ENCODE measurements at regions not wholly inside any gene's neighbourhood (a gene's known extent, or its start where the extent isn't known, plus 50 kb on each side); places are given as distances from the start of the nearest gene placed in this dataset.
"Not testable (repeated sequence)": the region's sequence is repeated elsewhere in the genome, so short reads cannot be mapped to it uniquely, and the experiment has no call there.

DNA sequence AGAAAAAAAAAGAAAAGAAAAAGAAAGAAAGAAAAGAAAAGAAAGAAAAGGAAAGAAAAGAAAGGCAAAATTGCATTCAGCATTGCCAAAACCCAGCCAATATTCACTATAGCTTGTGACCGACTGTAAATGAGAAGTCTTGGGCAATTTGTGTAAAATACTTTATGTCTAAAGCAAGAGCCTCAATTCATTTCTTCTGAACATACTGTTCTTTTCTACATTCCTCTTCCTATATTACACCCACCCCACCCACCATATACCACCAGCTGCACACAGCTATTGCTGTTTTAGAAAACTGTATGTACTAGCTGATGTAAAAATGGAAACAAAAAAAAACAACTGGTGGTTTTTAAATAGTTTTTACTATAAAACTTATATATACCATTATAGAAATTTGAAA, 156.9 kb upstream of the TTC29 start:
- no peak for DNase-seq (ENCODE audit: low spot score)

DNA sequence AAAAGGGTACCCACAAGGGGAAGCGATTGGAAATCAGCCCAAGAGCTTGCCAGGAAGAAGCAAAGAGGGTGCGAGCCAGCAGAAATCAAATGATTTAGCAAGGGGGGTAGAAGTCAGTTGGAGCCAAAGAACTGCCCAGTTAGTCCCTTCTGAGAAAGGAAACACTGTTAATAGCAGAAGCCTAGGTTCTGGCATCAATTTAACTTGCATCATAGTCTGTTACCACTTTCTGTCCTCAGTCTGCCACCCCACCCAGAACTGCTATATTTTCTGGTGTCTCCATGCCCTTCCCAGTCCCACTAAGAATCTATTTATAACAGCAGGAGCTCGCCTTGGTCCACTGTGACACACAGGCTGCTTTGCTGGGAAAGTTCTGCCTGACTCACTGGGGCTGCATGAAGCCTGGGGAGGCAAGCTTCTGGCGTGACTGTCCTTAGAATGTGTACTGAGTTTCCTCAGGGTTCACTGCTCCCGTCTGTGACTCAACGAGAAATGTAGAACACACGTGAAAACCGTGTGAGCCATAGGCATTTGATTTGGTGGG, 157.8 kb upstream of the TTC29 start:
- DNase-seq (ENCODE audit: low spot score) = no peak

DNA sequence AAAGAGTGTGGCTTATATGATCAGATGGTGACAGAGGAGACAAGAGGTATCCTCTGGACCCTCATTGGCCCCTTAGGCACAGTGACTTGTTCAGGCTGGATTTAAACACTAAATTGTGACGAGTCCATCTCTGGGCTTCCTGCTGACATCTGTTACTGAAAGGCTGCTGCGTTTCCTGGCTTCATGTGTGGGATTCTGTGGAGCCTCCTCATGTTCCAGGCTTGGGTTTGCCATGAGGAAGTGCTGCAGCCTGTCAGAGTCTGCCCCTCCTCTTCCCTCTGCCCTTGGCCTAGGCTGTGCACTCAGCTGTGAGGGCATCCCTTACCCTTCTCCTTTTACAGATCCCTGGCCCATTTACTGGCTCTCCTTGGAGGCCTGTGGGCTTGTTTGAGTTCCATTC, 159.1 kb upstream of the TTC29 start:
- DNase-seq (ENCODE audit: low spot score) = no peak

DNA sequence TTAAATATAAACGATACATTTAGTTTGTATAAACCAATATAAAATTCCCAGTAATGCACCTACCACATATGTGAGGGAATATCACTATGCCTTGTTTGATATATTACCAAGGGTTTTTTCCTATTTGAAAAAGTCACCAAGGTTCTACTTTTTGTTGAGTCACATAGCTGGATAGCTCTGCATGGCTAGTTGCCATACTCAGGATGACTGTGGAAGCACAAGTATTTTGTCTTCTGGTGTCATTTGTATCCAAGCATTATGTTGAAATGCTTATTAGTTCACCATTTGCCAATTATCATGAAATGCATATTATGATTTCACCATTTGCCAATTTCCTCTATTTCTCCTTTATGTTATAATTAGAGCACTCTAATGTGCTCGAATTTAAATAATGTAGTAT, 162.7 kb upstream of the TTC29 start:
- DNase-seq (ENCODE audit: low spot score) = no peak

DNA sequence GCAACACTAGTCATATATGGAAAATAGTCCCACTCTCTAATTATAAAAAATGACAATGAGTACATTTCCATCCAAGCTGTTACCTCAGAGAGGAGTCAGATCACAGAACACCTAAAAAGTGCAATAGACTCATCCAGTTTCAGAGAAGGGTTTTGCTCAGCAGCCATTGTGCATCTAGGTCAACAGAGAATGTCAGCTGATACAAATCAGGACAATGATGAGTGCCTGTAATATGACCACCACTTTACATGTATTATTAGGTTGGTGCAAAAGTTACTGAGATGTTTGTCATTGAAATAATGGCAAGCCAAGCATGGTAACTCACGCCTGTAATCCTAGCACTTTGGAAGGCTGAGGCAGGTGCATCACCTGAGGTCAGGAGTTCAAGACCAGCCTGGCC, 164.1 kb upstream of the TTC29 start:
- no peak for DNase-seq (ENCODE audit: low spot score)

DNA sequence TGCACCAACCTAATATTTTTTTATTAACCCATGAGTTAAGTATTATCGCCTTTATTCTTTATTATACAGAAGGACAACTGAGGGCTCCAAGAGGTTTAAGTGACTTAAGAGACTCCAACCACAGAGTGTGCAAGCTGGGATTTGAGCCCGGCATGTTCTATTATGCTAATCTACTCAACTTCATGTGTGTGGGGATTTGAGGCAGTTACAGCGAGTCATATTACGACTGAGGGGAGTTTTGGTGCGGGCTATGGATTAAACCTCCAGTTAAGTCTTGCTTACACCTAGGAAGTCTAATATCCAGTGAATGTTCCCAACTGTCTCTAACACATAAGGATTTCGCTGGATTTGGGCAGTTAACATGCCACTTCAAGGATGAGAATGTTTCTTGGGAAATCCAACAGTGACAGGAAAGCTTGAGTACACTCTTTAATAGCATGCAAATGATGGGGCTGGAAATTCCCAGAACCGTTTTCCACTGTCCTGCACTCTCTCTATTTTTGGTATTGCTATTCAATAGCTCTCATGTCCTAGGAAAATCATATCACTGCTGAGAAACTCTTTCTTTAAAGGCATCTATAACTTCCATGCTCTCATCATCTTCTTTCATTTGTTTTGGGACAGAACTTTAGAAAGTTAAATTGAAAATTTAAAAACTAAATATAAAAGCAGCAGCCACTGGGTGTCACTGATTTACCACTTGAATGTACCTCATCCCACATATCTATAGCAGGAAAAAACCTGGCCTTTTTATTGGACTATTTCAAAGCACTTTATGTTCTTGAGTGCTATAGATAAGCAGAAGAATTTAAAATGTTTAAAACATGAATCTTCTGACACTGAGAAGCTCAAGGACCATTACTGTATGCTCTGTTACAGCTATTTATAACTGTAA, 165.1 kb upstream of the TTC29 start:
- no peak for DNase-seq (ENCODE audit: low spot score)

DNA sequence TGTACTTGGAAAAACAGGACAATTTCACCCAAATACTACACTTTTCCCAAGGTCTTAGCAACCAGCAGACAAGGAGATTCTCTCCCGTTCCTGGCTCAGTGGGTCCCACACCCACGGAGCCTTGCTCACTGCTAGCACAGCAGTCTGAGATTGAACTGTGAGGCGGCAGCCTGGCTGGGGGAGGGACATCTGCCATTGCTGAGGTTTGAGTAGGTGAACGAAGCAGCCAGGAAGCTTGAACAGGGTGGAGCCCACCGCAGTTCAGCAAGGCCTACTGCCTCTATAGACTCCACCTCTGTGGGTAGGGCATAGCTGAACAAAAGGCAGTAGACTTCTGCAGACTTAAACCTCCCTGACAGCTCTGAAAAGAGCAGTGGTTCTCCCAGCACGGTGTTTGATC, 166.5 kb upstream of the TTC29 start:
- DNase-seq (ENCODE audit: low spot score) = not testable (repeated sequence)

DNA sequence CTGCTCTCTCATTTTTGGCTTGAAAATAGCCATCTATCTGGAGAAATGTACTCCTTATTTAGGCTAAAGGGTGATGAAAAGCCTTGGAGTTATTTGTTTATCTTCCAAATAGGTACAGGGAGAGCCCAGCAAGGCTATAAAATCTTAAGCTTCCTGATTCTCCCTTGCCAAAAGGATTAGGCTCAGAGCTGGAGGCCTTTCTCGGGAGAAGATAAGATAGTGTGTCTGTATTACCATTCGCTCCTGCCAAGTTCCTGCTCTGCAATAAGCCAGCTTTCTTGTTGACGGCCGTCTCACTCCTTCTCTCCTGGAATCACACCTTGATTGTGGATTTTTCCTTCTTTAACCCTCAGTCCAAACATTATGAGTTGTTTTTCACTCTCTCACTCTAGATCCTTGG, 171.8 kb upstream of the TTC29 start:
- no peak for DNase-seq (ENCODE audit: low spot score)

DNA sequence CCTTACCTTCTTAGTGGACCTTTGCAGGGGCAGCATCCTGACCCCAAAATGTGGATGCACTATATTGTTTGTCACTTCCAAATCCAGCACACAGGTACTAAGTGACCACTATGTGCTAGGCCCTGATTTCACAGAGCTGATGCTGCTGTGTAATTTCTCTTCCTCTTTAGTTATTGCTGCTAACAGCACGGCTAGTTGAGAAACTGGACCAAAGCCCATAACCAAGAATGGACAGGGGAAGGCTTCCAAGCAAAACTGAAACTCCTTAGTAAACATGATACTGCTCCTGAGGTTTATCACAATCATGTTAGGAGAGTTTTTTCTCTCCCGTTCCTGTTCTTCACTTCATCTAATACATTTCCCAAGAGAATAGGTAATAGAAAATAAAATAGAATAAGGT, 172.9 kb upstream of the TTC29 start:
- no peak for DNase-seq (ENCODE audit: low spot score)

DNA sequence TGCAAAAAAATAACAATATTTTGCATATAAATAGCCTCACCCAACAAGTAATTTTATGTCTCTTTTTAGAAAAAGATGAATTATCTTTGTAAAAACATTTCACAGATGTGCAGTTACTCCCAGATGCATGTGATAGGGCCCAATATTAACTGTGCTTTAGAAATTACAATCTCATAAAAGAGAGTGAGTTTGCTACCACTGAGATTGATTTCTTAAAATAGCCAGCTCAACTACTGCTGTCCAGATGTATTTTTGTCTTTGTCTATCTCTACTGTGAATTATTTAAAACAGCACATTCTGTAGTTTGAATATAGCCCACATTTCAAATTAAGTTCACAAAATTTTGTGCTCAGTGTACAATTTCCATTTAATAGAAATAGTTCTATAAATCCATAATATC, 177.0 kb upstream of the TTC29 start:
- no peak for DNase-seq (ENCODE audit: low spot score)

DNA sequence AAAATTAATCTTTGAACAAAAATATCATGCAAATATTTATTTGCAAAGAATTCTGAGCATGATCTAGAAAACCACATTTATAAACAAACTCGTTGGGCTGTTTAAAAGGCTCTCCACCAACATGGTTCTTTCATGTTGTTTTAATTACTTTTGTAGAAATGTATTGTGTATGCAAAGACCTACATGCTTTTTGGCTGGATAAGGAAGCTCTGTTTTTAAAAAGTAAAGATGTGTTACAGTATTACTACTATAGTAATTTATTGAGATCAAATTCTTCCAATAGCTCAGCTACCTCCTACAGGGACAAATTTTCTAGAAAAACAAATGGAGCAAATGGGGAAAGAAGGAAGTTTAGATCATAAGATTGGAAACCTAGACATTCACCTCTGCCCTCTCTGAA, 177.5 kb upstream of the TTC29 start:
- DNase-seq (ENCODE audit: low spot score) = no peak

DNA sequence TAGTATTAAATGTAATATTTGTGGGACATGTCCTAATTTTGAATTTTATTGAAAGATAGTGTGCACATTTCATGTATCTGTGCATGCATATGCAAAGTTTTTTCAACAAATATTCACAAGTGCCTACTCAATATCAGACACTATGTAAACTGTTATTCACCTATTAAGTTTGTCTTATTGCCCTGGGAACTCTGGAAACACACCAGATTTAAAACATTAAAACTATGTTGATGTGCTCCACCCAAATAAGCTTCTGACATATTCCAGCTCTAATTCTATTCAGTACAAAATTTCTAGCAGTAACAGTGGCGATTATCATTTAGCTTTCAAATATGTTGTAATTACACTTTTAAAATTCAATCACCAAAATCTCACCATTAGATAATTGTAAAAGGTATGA, 183.1 kb upstream of the TTC29 start:
- no peak for DNase-seq (ENCODE audit: low spot score)

DNA sequence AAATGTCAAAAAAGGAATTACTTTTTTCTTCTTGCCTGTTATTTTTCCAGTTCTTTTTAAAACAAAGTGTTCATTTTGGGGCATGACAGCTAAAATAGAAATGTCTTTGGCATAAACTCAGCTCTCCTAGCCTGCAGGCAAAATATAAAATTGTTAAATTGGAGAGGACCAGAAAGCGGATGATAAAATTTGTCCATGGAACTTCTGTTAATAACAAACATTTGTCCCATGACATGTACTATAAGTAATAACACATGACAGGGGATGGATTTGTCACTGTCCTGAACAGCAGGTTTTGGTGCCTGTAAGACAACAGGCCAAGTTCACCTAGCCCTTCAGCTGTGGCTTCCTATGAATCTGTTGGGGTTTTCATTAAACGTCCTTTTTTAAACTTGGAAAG, 184.0 kb upstream of the TTC29 start:
- DNase-seq (ENCODE audit: low spot score) = no peak

DNA sequence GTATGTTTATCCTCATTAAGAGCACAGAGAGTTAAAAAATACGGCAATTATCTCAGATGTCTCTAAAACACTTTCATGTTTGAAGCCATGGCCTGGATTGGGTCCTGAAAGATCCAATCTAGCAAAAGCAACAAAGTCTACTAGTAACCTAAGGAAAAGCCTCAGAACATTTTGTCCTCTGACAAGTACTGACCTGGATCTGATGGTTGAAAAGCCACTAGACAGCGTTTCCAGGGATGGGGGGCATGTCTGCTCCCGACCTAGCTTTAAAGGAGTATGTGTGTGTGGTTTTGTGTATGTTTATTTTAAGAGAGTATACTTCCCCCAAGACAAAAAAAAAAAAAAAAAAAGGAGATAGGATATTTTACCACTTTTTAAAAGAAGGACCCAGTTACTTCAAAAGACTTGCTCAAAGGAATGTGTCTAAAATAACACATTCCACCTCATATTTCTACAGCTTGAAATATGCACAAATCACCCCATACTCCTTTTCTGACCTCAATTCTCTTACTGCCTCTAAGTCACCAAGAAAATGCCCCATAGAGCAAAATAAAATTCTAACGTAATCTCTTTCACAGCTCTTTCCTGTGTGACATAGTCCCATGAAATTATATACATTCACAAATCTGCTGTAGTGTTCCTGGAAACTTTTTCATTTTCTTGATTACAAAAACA, 189.0 kb upstream of the TTC29 start:
- DNase-seq (ENCODE audit: low spot score) = no peak

DNA sequence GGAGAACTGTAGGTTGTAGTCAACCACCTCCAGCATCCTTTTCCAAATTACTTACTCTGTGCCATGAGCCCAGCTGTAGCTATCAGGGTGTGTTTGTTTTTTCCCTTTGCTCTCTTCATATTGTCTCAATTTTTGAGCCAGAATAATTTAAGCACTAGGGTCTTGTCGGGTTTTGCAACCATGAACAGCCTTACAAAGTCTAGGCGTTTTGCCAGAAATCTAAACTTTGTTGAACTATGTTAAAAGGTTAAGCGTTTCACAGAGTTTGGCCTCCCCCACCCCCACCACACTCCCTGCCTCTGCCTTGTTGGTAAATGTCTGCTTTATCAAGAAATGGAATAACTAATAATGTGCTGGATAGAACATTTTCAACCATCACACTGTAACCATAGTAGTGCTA, 190.6 kb upstream of the TTC29 start:
- DNase-seq (ENCODE audit: low spot score) = no peak

DNA sequence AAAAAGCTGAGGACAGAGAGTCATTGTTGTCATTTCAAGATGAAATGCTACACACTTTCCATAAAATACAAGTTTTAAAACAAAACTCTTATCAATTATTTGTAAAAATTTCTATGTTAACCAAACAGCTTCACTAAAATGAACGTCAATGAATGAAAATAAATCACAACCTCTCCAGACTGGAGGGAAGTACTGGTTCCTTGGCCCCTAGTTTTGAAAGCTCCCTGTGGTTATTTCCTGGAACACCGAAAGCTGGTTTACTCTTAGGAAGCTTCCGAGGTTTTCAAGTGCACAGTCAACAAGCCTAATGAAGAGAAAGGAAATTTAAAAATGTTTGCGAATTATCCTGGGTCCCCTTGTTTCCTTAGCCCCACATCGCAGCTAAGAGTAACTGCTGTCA, 191.1 kb upstream of the TTC29 start:
- DNase-seq (ENCODE audit: low spot score) = no peak

DNA sequence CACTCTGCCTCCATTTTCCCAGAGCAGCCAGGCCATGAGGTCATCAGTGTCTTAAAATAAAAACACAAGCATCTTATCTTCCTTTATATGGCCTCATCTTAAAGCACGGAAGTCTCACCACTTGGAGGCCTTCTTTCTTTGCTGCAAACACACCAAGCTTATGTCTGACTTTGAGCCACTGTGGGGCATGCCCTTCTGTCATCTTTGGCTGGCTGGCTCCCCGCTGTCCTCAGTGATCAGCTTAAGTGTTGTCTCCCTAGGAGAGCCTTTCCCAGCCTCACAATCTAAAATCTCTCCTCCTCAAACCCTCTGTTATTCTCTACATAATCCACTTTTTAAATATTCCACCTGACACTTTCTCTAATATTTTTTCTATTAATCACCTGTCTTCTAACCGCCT, 191.6 kb upstream of the TTC29 start:
- no peak for DNase-seq (ENCODE audit: low spot score)

DNA sequence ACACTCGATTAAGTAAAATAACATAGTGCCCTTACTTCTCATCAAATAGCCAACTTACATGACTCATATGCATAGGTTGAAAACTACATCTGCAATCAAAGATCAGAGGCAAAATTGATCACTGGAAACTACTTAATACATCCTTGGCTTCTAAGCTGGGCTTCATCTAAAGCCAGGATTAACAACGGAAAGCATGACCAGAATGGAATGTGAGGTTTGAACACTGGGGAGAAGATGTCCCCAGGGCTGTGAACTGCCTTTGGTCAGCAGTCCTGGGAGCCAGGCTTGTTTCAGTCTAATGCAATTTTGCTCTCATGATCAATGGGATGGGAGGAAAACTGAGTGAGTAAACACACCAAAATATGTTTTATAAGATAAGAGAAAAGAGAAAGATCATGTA, 192.5 kb upstream of the TTC29 start:
- no peak for DNase-seq (ENCODE audit: low spot score)

DNA sequence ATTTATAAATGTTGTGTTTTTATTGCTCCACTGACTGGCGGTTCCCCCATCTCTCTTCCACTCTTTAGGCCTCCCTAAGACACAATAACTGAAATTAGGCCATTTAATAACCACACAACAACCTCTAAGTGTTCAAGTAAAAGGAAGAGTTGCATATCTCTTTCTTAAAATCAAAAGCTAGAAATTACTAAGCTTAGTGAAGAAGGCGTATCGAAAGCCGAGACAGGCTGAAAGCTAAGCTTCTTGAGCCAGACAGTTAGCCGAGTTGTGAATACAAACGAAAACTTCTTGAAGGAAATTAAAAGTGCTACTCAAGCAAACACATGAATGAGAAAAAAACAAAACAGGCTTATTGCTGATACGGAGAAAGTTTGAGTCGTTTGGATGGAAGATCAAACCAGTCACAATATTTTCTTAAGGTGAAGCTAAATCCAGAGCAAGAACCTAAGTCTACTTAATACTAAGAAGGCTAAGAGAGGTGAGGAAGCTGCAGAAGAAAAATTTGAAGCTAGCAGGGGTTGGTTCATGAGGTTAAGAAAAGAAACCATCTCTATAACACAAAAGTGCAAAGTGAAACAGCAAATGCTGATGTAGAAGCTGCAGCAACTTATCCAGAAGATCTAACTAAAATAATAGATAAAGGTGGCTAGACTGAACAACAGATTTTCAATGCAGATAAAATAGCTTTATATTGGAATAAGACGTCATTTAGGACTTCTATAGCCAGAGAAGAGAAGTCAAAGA, 194.0 kb upstream of the TTC29 start:
- DNase-seq (ENCODE audit: low spot score) = no peak

DNA sequence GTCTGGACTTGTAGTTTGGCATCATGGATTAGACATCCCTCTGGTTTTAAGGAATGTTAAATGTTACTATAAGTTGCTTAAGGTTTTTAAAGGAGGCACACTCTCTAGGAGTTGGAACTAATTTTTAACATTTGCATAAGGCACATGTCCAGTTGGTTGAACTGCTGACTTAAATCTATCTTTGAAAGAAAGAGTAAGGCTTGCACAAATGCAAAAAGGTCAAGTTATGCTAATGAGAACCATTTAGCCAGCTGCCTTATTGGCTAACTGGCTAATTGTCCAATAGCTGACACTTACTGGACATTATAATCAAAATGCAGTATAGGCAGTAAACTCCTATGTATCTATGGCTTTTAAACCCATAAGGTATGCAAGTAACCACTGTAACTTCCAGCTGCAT, 206.1 kb upstream of the TTC29 start:
- no peak for DNase-seq (ENCODE audit: low spot score)

DNA sequence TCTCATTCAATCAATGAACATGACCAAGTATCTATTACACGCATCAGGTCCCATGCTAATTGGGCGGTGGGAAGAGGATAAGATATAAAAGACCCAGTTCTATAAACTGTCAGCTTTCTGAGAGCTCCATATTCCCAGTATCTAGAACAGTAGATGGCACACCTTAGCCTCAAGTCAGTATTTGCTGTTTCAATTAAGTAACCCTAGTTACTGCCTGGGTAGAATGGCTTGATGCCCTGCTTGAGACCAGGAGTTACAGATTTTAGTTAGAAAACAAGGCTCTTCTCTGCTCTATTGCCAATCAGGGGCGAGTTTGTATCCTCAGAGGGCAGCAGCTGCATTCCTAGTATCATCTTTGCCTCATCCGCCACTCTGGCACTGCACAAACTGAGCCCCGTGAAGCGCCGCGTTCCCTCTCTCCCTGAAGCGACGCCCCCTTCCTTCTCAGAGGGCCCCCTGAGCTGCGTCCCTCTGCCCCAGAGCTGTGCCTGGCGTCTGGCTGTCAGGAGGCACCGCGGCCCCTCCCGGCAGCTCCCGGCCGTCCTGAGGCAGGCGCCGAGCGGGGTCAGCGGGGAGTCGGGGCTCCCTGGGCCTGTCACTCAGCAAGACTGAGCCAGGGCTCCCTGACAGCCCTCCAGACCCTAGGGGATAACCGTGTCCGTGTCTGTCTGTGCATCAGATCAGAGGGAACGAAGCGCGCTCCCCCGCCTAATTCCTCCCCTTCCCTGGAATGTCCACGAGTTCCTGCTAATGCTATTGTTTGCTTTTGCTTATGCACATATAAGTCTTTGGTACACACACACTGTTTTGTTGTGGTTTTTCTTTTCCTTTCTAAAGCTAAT, 212.4 kb upstream of the TTC29 start:
- peak; percentile 74 for DNase-seq (ENCODE audit: low spot score)
